SK-N-SH treated with all-trans-retinoic acid at 6 μM for 48 hours (cell line): ENCODE measurements at regions not wholly inside any gene's neighbourhood (a gene's known extent, or its start where the extent isn't known, plus 50 kb on each side); places are given as distances from the start of the nearest gene placed in this dataset.

Experiments
- CSDC2 ChIP-seq: fragments of 250-450 bp; sonication (Bioruptor Pico); IDR thresholded peaks from 2 replicates; pipeline ENCODE4 v1.5.0; 2020; ENCODE audit warnings: mild to moderate bottlenecking, moderate library complexity
- CSRNP3 ChIP-seq: fragments of 250-450 bp; sonication (Bioruptor Pico); IDR thresholded peaks from 2 replicates; pipeline ENCODE4 v1.5.1; 2021; ENCODE audit warnings: mild to moderate bottlenecking, moderate library complexity
- PPARA ChIP-seq: fragments of 250-450 bp; sonication (Bioruptor Pico); IDR thresholded peaks from 2 replicates; pipeline ENCODE4 v1.5.0; 2020; ENCODE audit warnings: mild to moderate bottlenecking, borderline replicate concordance
- TOX ChIP-seq: fragments of 250-450 bp; sonication (Bioruptor Pico); IDR thresholded peaks from 2 replicates; pipeline ENCODE4 v1.8.0; 2021; ENCODE audit warnings: mild to moderate bottlenecking, moderate library complexity, borderline replicate concordance
- ZC3H10 ChIP-seq: fragments of 250-450 bp; sonication (Bioruptor Pico); IDR thresholded peaks from 2 replicates; pipeline ENCODE4 v1.5.1; 2021; ENCODE audit warnings: mild to moderate bottlenecking, moderate library complexity
- TF ChIP-seq, protein P1 (sequence below): fragments of 250-450 bp; sonication (Bioruptor Pico); IDR thresholded peaks from 2 replicates; pipeline ENCODE4 v1.5.1; 2020; ENCODE audit warnings: low read depth, mild to moderate bottlenecking, moderate library complexity
- TF ChIP-seq, protein P2 (sequence below): fragments of 250-450 bp; sonication (Bioruptor Pico); IDR thresholded peaks from 2 replicates; pipeline ENCODE4 v1.8.0; 2020; ENCODE audit warnings: mild to moderate bottlenecking, moderate library complexity, borderline replicate concordance

GRCh38 chrX:68980906-68981616, 152.2 kb downstream of the EFNB1 start:
- TF ChIP-seq PPARA (CRISPR knock-in tag) (no peak), CSRNP3 (CRISPR knock-in tag) (no peak), ZC3H10 (CRISPR knock-in tag) (no peak), TOX (CRISPR knock-in tag) (no peak), CSDC2 (CRISPR knock-in tag) (no peak)
- TF ChIP-seq, protein P1, sequence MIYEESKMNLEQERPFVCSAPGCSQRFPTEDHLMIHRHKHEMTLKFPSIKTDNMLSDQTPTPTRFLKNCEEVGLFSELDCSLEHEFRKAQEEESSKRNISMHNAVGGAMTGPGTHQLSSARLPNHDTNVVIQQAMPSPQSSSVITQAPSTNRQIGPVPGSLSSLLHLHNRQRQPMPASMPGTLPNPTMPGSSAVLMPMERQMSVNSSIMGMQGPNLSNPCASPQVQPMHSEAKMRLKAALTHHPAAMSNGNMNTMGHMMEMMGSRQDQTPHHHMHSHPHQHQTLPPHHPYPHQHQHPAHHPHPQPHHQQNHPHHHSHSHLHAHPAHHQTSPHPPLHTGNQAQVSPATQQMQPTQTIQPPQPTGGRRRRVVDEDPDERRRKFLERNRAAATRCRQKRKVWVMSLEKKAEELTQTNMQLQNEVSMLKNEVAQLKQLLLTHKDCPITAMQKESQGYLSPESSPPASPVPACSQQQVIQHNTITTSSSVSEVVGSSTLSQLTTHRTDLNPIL (CRISPR knock-in tag): no peak
- TF ChIP-seq, protein P2, sequence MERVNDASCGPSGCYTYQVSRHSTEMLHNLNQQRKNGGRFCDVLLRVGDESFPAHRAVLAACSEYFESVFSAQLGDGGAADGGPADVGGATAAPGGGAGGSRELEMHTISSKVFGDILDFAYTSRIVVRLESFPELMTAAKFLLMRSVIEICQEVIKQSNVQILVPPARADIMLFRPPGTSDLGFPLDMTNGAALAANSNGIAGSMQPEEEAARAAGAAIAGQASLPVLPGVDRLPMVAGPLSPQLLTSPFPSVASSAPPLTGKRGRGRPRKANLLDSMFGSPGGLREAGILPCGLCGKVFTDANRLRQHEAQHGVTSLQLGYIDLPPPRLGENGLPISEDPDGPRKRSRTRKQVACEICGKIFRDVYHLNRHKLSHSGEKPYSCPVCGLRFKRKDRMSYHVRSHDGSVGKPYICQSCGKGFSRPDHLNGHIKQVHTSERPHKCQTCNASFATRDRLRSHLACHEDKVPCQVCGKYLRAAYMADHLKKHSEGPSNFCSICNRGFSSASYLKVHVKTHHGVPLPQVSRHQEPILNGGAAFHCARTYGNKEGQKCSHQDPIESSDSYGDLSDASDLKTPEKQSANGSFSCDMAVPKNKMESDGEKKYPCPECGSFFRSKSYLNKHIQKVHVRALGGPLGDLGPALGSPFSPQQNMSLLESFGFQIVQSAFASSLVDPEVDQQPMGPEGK (CRISPR knock-in tag): no peak
